HEK293 (cell line): ENCODE measurements at regions not wholly inside any gene's neighbourhood (a gene's known extent, or its start where the extent isn't known, plus 50 kb on each side); places are given as distances from the start of the nearest gene placed in this dataset.

Experiments
- BCL11A ChIP-seq: fragments of 450-650 bp; formaldehyde crosslinking; IDR thresholded peaks from 2 replicates; pipeline ENCODE4 v1.5.1; 2016; ENCODE audit warnings: low read depth, missing biosample characterization, missing genetic modification characterization
- GLI4 ChIP-seq: fragments of 450-650 bp; formaldehyde crosslinking; IDR thresholded peaks from 2 replicates; pipeline ENCODE4 v1.5.1; 2016; ENCODE audit warnings: missing biosample characterization, missing genetic modification characterization
- KLF17 ChIP-seq: fragments of 450-650 bp; formaldehyde crosslinking; IDR thresholded peaks from 2 replicates; pipeline ENCODE4 v1.5.1; 2016; ENCODE audit warnings: missing biosample characterization, missing genetic modification characterization
- SP2 ChIP-seq: fragments of 450-650 bp; formaldehyde crosslinking; IDR thresholded peaks from 2 replicates; pipeline ENCODE4 v1.5.1; 2016; ENCODE audit warnings: missing biosample characterization, missing genetic modification characterization
- TRIM28 ChIP-seq: IDR thresholded peaks from 2 replicates; pipeline ENCODE4 v1.6.1; 2011; ENCODE audit warnings: low read length, control low read depth, borderline replicate concordance
- ZBTB10 ChIP-seq: fragments of 450-650 bp; formaldehyde crosslinking; IDR thresholded peaks from 2 replicates; pipeline ENCODE4 v1.5.1; 2016; ENCODE audit warnings: missing biosample characterization, missing genetic modification characterization
- ZBTB21 ChIP-seq: fragments of 450-650 bp; formaldehyde crosslinking; IDR thresholded peaks from 2 replicates; pipeline ENCODE4 v1.5.1; 2017; ENCODE audit warnings: missing biosample characterization, missing genetic modification characterization
- ZBTB7A ChIP-seq: fragments of 450-650 bp; formaldehyde crosslinking; IDR thresholded peaks from 2 replicates; pipeline ENCODE4 v1.5.1; 2016; ENCODE audit warnings: low read depth, missing biosample characterization, missing genetic modification characterization
- ZFP3 ChIP-seq: fragments of 450-650 bp; formaldehyde crosslinking; IDR thresholded peaks from 2 replicates; pipeline ENCODE4 v1.5.1; 2016; ENCODE audit warnings: low read depth, missing biosample characterization, missing genetic modification characterization
- ZNF112 ChIP-seq: fragments of 450-650 bp; formaldehyde crosslinking; IDR thresholded peaks from 2 replicates; pipeline ENCODE4 v1.5.0; 2017; ENCODE audit warnings: missing biosample characterization, missing genetic modification characterization
- ZNF133 ChIP-seq: fragments of 450-650 bp; formaldehyde crosslinking; IDR thresholded peaks from 2 replicates; pipeline ENCODE4 v1.5.1; 2016; ENCODE audit warnings: missing biosample characterization, missing genetic modification characterization
- ZNF146 ChIP-seq: fragments of 450-650 bp; formaldehyde crosslinking; IDR thresholded peaks from 2 replicates; pipeline ENCODE4 v1.5.1; 2016; ENCODE audit warnings: missing biosample characterization, missing genetic modification characterization
- ZNF221 ChIP-seq: fragments of 450-650 bp; formaldehyde crosslinking; IDR thresholded peaks from 2 replicates; pipeline ENCODE4 v1.5.1; 2017; ENCODE audit warnings: missing biosample characterization, missing genetic modification characterization, borderline replicate concordance
- ZNF292 ChIP-seq: fragments of 450-650 bp; formaldehyde crosslinking; IDR thresholded peaks from 2 replicates; pipeline ENCODE4 v1.5.1; 2016; ENCODE audit warnings: low read depth, missing biosample characterization, missing genetic modification characterization, borderline replicate concordance
- ZNF302 ChIP-seq: fragments of 450-650 bp; formaldehyde crosslinking; IDR thresholded peaks from 2 replicates; pipeline ENCODE4 v1.5.1; 2016; ENCODE audit warnings: missing biosample characterization, missing genetic modification characterization, low read depth
- ZNF311 ChIP-seq: fragments of 450-650 bp; formaldehyde crosslinking; IDR thresholded peaks from 2 replicates; pipeline ENCODE4 v1.5.1; 2017; ENCODE audit warnings: missing biosample characterization, missing genetic modification characterization, borderline replicate concordance
- ZNF366 ChIP-seq: fragments of 450-650 bp; formaldehyde crosslinking; conservative IDR thresholded peaks from 2 replicates; pipeline ENCODE4 v1.5.1; 2016; ENCODE audit warnings: missing biosample characterization, missing genetic modification characterization
- ZNF391 ChIP-seq: fragments of 450-650 bp; formaldehyde crosslinking; IDR thresholded peaks from 2 replicates; pipeline ENCODE4 v1.5.1; 2016; ENCODE audit warnings: low read depth, missing biosample characterization, missing genetic modification characterization, borderline replicate concordance
- ZNF514 ChIP-seq: fragments of 450-650 bp; formaldehyde crosslinking; IDR thresholded peaks from 2 replicates; pipeline ENCODE4 v1.5.1; 2016; ENCODE audit warnings: missing biosample characterization, missing genetic modification characterization
- ZNF548 ChIP-seq: fragments of 450-650 bp; formaldehyde crosslinking; IDR thresholded peaks from 2 replicates; pipeline ENCODE4 v1.5.1; 2016; ENCODE audit warnings: missing biosample characterization, missing genetic modification characterization
- ZNF585B ChIP-seq: fragments of 450-650 bp; formaldehyde crosslinking; IDR thresholded peaks from 2 replicates; pipeline ENCODE4 v1.5.1; 2016; ENCODE audit warnings: missing biosample characterization, missing genetic modification characterization
- ZNF621 ChIP-seq: fragments of 450-650 bp; formaldehyde crosslinking; IDR thresholded peaks from 2 replicates; pipeline ENCODE4 v1.5.1; 2017; ENCODE audit warnings: missing biosample characterization, missing genetic modification characterization
- ZNF660 ChIP-seq: fragments of 450-650 bp; IDR thresholded peaks from 2 replicates; pipeline ENCODE4 v1.5.1; 2018; ENCODE audit warnings: missing biosample characterization, mild to moderate bottlenecking, missing genetic modification characterization
- ZNF768 ChIP-seq: fragments of 450-650 bp; formaldehyde crosslinking; IDR thresholded peaks from 2 replicates; pipeline ENCODE4 v1.5.1; 2018; ENCODE audit warnings: missing biosample characterization, mild to moderate bottlenecking, missing genetic modification characterization
- ZNF777 ChIP-seq: fragments of 450-650 bp; formaldehyde crosslinking; IDR thresholded peaks from 2 replicates; pipeline ENCODE4 v1.5.1; 2017; ENCODE audit warnings: missing biosample characterization, missing genetic modification characterization, borderline replicate concordance
- ZSCAN4 ChIP-seq: fragments of 450-650 bp; formaldehyde crosslinking; IDR thresholded peaks from 2 replicates; pipeline ENCODE4 v1.5.1; 2017; ENCODE audit warnings: missing biosample characterization, missing genetic modification characterization
- TF ChIP-seq, protein P1 (sequence below): fragments of 450-650 bp; formaldehyde crosslinking; IDR thresholded peaks from 2 replicates; pipeline ENCODE4 v1.5.1; 2016; ENCODE audit warnings: missing biosample characterization, missing genetic modification characterization, borderline replicate concordance
- TF ChIP-seq, protein P2 (sequence below): fragments of 450-650 bp; formaldehyde crosslinking; IDR thresholded peaks from 2 replicates; pipeline ENCODE4 v1.5.1; 2016; ENCODE audit warnings: missing biosample characterization, missing genetic modification characterization, borderline replicate concordance

DNA sequence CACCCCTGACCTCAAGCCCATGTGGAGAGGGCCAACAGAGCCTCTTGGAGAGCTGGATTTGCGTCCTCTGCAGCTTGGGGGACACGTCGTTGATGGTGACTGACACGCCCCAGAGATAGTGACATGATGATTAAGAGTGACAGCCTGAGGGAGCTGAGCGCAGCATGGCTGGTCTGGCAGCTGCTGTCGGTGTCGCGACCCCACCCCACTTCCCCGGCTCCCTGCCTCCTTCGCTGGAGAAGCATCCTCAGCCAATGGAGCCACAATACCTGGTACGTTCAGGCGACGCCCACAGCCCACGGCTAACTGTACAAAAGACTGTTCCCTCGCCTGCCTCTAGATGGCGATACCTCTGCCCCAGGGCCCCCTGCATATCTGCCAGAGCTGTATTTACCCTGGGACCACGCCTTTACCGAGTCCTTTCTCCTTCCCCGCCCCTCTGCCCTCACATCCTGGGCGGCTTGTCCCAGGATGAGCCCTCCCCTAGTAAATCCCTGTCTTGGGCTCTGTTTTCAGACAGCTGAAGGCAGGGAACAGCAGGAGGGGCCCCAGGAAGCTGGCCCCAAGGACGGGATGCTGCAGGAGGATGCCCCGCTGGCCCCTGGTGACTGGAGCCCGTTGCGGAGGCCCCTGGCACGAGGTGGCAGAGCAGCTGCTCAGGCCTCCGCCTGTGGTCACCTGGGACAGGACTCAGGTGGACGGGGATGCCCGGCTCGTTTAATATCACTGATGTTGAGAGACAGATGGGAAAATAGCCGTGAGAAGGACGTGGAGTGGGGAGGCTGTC lies 90.6 kb downstream of the RPS6KA4 start (continued):
- TF ChIP-seq KLF17 (tag by site-specific recombination) (no peak), ZNF292 (no peak), BCL11A (tag by site-specific recombination) (no peak), ZNF311 (tag by site-specific recombination) (no peak), ZNF585B (tag by site-specific recombination) (no peak), ZNF366 (tag by site-specific recombination) (no peak), ZNF391 (tag by site-specific recombination) (no peak), ZBTB10 (tag by site-specific recombination) (no peak), ZNF548 (tag by site-specific recombination) (no peak), ZBTB7A (no peak), ZNF133 (tag by site-specific recombination) (no peak), ZNF112 (tag by site-specific recombination) (no peak), ZSCAN4 (tag by site-specific recombination) (no peak), ZBTB21 (no peak), ZNF768 (tag by site-specific recombination) (no peak), SP2 (tag by site-specific recombination) (peak; percentile 55), ZNF302 (tag by site-specific recombination) (no peak), ZNF221 (tag by site-specific recombination) (no peak), ZNF777 (tag by site-specific recombination) (peak; percentile 2; the same call in 1 of the 2 replicates), ZNF146 (tag by site-specific recombination) (no peak), ZNF514 (no peak), ZNF660 (tag by site-specific recombination) (no peak), TRIM28 (no peak), ZNF621 (tag by site-specific recombination) (no peak), ZFP3 (tag by site-specific recombination) (no peak), GLI4 (tag by site-specific recombination) (no peak)
- TF ChIP-seq, protein P1, sequence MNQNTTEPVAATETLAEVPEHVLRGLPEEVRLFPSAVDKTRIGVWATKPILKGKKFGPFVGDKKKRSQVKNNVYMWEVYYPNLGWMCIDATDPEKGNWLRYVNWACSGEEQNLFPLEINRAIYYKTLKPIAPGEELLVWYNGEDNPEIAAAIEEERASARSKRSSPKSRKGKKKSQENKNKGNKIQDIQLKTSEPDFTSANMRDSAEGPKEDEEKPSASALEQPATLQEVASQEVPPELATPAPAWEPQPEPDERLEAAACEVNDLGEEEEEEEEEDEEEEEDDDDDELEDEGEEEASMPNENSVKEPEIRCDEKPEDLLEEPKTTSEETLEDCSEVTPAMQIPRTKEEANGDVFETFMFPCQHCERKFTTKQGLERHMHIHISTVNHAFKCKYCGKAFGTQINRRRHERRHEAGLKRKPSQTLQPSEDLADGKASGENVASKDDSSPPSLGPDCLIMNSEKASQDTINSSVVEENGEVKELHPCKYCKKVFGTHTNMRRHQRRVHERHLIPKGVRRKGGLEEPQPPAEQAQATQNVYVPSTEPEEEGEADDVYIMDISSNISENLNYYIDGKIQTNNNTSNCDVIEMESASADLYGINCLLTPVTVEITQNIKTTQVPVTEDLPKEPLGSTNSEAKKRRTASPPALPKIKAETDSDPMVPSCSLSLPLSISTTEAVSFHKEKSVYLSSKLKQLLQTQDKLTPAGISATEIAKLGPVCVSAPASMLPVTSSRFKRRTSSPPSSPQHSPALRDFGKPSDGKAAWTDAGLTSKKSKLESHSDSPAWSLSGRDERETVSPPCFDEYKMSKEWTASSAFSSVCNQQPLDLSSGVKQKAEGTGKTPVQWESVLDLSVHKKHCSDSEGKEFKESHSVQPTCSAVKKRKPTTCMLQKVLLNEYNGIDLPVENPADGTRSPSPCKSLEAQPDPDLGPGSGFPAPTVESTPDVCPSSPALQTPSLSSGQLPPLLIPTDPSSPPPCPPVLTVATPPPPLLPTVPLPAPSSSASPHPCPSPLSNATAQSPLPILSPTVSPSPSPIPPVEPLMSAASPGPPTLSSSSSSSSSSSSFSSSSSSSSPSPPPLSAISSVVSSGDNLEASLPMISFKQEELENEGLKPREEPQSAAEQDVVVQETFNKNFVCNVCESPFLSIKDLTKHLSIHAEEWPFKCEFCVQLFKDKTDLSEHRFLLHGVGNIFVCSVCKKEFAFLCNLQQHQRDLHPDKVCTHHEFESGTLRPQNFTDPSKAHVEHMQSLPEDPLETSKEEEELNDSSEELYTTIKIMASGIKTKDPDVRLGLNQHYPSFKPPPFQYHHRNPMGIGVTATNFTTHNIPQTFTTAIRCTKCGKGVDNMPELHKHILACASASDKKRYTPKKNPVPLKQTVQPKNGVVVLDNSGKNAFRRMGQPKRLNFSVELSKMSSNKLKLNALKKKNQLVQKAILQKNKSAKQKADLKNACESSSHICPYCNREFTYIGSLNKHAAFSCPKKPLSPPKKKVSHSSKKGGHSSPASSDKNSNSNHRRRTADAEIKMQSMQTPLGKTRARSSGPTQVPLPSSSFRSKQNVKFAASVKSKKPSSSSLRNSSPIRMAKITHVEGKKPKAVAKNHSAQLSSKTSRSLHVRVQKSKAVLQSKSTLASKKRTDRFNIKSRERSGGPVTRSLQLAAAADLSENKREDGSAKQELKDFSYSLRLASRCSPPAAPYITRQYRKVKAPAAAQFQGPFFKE (tag by site-specific recombination), result no peak
- TF ChIP-seq, protein P2, sequence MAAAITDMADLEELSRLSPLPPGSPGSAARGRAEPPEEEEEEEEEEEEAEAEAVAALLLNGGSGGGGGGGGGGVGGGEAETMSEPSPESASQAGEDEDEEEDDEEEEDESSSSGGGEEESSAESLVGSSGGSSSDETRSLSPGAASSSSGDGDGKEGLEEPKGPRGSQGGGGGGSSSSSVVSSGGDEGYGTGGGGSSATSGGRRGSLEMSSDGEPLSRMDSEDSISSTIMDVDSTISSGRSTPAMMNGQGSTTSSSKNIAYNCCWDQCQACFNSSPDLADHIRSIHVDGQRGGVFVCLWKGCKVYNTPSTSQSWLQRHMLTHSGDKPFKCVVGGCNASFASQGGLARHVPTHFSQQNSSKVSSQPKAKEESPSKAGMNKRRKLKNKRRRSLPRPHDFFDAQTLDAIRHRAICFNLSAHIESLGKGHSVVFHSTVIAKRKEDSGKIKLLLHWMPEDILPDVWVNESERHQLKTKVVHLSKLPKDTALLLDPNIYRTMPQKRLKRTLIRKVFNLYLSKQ (tag by site-specific recombination), result no peak
